ENCODE measurements at regions not wholly inside any gene's neighbourhood (a gene's known extent, or its start where the extent isn't known, plus 50 kb on each side); places are given as distances from the start of the nearest gene placed in this dataset.

DNA sequence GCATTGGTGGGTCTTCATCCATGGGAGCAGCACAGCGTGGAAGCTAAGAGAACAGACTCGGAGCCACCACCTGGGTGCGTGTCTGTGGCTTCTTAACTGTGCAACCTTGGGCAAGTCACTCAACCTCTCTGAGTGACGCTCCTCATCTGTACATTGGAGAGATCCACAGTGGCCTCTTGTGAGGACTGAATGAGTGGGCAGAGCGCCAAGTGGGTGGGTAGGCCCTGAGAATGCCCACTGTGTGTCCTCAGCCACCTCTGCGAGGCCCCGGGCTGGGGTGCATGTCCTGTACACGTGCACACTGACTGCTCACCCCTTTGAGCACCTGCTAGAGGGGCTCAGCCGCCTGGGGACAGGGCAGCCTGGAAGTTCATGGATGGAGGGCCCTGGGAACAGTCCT is 99.6 kb upstream of the PRR23E start:
- no peak for DNase-seq (ENCODE audit: low read depth)
- TF ChIP-seq CTCF (IDR thresholded peaks at IDR 0.05; ENCODE audit: insufficient read depth, low read length): no peak
- no peak overlapping the region for H3K4me3 ChIP-seq (ENCODE audit: low read depth, low read length)

- TF ChIP-seq CTCF (IDR thresholded peaks at IDR 0.05; ENCODE audit: insufficient read depth, low read length): no peak
- H3K4me3 ChIP-seq (ENCODE audit: low read depth, low read length): no peak overlapping the region
- no peak for DNase-seq (ENCODE audit: low read depth)
Observed at GRCh38 chr3:127095774-127096173, 97.2 kb upstream of the PRR23E start.

DNA sequence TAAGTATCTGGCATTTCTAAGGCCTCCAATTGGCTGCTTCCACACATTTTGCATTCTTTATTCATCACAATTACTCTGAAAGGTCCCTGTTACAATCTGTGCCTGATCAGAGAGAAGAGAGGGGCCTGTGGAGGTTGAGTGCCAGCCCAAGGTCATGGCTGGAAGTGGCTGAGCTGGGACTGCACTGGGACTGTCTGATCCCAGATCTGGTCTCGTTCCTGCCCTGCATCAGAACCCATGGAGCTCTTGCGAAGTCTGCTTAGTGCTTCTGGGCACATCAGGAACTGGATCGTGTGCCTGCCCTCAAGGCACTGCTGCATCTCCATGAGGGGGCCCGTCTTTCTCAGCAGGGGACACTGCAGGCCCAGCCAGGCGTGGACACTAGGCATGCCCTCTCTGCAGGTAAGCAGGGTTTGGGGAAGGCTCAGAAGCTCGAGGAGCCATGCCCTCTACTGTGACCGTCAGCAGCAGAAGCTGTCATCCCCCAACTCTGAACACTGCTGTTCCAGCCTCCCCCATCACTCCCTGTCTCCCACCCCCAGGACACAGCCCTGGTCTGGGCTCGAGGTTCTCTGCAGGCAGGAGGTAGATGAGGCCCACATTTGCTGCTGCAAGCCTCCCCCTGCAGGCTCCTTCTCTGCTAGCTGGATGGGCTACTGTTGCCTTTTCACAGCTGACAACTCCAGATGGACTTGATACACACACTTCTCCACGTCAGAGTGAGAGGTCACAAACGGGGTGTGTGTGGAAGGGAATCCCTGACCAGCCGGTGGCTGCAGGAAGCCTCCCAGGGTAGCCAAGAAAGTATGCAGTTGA is 96.5 kb upstream of the PRR23E start:
- TF ChIP-seq CTCF (IDR thresholded peaks at IDR 0.05; ENCODE audit: insufficient read depth, low read length): no peak
- no peak for DNase-seq (ENCODE audit: low read depth)
- H3K4me3 ChIP-seq (ENCODE audit: low read depth, low read length): no peak overlapping the region

GRCh38 chr3:127097072-127097405 is 95.9 kb upstream of the PRR23E start:
- no peak overlapping the region for H3K4me3 ChIP-seq (ENCODE audit: low read depth, low read length)
- DNase-seq (ENCODE audit: low read depth): no peak
- TF ChIP-seq CTCF (IDR thresholded peaks at IDR 0.05; ENCODE audit: insufficient read depth, low read length): no peak

DNA sequence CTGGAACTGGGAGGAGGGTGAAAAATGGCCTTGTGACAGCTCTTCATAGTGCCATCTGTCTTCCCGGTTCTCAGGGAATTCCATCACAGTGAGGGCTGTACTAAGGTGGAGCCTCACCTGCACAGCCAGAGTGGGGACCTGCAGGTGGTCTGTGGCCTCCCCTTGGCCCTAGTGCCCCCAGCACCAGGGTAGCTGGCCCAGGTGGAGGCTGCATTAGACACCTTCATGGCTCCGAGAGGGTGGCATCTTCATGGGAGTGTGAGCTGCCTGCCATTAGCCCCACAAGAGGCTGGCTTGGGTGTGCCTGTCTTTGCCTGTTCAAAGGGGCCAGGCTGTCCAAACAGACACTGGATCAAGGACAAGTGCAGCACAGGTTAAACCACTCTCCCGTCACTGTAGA is 95.5 kb upstream of the PRR23E start:
- no peak overlapping the region for H3K4me3 ChIP-seq (ENCODE audit: low read depth, low read length)

GRCh38 chr3:127099982-127100381 is 92.9 kb upstream of the PRR23E start:
- DNase-seq (ENCODE audit: low read depth): no peak
- H3K4me3 ChIP-seq (ENCODE audit: low read depth, low read length): no peak overlapping the region
- TF ChIP-seq CTCF (IDR thresholded peaks at IDR 0.05; ENCODE audit: insufficient read depth, low read length): no peak

More for the DNA sequence above, 95.5 kb upstream of the PRR23E start:
- TF ChIP-seq CTCF (IDR thresholded peaks at IDR 0.05; ENCODE audit: insufficient read depth, low read length): no peak
- DNase-seq (ENCODE audit: low read depth): no peak
